ENCODE measurements at regions not wholly inside any gene's neighbourhood (a gene's known extent, or its start where the extent isn't known, plus 50 kb on each side); places are given as distances from the start of the nearest gene placed in this dataset.

DNA sequence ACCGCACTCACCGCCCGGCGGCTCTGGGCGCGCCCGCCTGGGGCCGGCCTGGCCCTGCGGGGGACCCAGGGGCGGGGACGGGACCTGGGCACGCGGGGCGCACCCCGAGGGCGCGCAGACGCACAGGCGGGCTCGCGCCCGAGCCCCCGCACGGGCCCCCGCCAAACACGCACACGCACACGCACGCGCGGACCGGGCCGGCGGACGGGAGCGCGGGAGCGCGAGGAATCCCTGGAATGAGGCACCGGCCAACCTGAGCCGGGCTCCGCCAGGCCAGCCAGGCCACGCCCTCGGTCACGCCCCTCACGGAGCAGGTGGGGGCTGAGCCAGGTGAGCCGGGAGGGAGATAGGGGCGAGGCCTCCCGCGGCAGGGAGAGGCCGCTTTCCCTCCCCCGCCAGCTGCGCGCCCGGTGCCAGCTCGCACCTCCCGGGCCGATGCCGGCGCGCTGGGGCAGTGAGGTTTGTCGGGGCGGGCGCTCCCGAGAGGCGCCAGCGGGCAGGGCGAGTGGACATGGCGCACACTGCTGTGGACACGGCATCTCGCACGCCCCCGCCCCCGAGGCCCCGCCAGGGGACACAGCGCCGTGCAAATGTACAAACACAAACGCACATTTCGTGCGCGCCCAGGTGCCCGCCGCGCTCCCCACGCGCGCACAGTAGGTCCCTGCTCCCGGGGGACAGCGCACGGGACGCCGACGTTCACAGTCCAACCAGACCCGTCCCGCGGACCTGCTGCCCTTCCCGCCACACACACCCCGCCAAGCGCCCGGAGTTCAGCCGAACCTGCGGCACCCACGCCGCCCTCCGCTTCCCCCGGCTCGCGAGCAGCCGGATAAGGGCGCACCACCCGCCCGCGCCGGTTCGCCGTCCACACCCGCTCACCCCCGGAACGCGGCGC, 75.9 kb upstream of the VGLL4 start:
- TF ChIP-seq, protein P1, sequence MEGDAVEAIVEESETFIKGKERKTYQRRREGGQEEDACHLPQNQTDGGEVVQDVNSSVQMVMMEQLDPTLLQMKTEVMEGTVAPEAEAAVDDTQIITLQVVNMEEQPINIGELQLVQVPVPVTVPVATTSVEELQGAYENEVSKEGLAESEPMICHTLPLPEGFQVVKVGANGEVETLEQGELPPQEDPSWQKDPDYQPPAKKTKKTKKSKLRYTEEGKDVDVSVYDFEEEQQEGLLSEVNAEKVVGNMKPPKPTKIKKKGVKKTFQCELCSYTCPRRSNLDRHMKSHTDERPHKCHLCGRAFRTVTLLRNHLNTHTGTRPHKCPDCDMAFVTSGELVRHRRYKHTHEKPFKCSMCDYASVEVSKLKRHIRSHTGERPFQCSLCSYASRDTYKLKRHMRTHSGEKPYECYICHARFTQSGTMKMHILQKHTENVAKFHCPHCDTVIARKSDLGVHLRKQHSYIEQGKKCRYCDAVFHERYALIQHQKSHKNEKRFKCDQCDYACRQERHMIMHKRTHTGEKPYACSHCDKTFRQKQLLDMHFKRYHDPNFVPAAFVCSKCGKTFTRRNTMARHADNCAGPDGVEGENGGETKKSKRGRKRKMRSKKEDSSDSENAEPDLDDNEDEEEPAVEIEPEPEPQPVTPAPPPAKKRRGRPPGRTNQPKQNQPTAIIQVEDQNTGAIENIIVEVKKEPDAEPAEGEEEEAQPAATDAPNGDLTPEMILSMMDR (IDR thresholded peaks at IDR 0.05; ENCODE audit: insufficient read depth, low read length) = no peak
- peak; percentile 60 for DNase-seq (ENCODE audit: low read depth)
- peak overlapping the region; percentile 84 for H3K4me3 ChIP-seq (ENCODE audit: low read depth, low read length)

DNA sequence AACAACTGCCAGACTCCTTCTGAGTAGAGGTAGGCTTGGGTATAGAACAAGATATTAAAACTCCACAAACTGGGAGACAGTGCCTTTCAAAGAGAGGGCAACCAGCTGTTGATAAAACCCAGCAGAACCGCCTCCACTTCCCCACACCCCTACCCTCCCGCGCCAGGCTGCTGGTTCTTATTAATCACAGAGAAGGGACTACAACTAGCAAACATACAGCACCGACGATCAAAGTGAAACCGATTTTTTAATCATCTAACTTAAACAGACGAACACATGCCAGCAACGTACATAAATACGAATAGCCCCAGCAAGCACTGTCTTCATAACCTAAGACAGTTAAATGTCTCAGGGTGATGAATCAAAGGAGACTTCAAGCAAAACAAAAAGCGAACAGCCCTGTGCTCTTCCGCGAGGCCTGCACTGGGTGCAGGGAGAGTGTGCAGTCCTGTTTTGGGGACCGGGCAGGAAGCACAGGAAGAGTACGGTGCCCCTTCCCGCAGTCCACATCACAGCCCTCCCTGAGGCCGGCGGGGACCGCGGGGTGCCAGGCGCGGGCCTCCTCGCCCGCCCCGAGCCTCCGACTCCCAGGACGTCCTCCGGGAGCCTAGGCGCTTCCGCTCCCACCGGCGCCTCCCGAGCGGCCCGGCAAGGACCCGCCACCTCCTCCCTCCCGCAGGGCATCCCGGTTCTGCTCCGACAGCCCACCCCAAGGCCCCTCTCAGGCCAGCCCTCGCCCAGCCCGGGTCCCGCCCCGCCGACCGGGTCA, 75.1 kb upstream of the VGLL4 start:
- peak overlapping the region; percentile 84 for H3K4me3 ChIP-seq (ENCODE audit: low read depth, low read length)
- TF ChIP-seq, protein P1 (IDR thresholded peaks at IDR 0.05; ENCODE audit: insufficient read depth, low read length) = no peak
- peak; percentile 66 for DNase-seq (ENCODE audit: low read depth)

DNA sequence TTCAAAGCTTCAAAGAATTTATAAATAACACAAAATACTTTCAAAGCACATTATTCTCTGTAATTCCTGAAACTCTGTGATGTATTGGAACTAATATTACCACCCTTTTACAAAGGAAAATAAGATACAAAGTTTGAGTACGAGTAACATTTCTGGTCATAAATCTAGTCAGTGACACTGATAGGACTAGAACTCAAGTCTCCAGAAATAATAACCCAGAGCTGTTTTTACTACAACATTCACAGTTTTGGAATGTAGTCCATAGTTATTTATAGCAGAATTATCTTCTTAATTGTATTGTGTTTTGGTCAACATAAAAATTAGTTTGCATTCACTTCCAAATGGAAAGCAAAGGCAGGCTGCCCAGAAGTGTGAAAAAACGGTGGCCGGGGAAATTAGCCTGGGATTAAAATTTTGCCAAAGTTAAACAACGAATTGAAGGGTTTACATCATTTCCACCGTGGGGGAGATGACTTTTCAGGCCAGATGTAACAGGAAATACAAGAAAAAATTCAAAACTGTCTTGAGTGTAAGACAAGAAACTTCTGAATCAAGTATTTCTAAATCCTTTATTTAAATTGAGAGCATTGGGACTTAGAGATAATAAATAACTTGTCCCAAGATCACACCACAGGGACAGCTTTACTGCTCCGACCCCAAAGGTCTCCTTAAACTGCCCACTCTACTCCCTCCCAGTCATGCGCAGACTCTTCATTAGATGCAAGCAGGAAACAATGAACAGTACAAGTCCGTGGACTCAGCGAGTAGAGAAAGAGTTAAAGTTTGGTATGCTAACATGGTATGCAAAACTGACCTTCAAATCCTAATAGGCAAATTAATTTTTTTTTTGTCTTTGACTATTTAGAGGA, 74.3 kb upstream of the VGLL4 start:
- peak; percentile 68 for DNase-seq (ENCODE audit: low read depth)
- peak overlapping the region; percentile 84 for H3K4me3 ChIP-seq (ENCODE audit: low read depth, low read length)
- TF ChIP-seq, protein P1 (IDR thresholded peaks at IDR 0.05; ENCODE audit: insufficient read depth, low read length) = no peak

DNA sequence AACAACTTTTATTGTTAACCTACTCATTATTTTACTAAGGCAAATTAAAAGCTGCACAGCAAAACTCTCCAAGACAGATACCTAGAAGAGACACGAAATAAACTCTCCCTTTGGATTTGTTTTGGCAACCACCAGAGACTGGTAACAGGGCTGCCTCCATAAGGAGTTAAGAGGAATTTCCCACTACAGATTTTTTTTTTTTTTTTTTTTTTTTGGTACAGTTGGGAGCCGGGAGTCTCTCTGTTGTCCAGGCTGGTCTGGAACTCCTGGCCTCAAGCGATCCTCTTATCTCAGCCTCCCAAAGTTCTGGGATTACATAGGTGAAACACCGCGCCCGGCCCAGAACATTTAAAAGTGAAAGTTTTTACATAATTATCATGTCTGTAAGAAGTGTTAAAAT, 73.6 kb upstream of the VGLL4 start:
- TF ChIP-seq, protein P1 (IDR thresholded peaks at IDR 0.05; ENCODE audit: insufficient read depth, low read length) = no peak
- peak overlapping the region; percentile 84 for H3K4me3 ChIP-seq (ENCODE audit: low read depth, low read length)
- DNase-seq (ENCODE audit: low read depth) = peak; percentile 66

DNA sequence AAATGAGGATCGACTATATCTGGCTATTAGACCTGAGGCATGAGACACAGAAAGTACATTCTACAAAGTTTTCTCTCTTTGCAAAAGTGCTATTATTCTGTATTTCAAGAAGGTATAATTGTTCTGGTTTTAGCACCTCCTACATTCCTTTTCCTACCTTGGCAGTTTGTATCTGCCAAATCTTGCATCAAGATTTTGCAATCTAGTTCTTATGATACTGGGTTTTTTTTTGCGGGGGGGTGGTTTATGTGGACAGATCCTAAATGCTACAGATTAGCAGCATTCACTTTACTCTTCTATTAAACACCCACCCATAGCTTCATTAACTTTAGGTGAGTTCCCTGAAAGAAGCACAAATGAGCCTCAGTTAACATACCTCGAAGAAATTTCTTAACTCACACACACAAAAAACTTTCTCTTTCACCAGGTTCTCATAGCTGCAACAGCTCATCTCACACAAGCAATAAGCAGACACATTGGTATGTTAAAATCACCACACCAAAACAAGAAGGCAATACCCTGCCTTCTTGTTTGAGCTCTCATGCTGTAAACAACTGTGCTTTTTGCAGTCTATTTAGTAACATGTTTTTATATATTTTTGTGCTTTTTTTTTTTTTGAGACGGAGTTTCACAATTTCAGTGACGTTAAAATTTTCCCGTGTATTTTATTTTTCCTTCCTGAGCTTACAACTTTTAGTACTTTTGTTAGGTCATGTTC, 73.0 kb upstream of the VGLL4 start:
- peak; percentile 39 for DNase-seq (ENCODE audit: low read depth)
- TF ChIP-seq, protein P1 (IDR thresholded peaks at IDR 0.05; ENCODE audit: insufficient read depth, low read length) = no peak
- H3K4me3 ChIP-seq (ENCODE audit: low read depth, low read length) = peak overlapping the region; percentile 84

DNA sequence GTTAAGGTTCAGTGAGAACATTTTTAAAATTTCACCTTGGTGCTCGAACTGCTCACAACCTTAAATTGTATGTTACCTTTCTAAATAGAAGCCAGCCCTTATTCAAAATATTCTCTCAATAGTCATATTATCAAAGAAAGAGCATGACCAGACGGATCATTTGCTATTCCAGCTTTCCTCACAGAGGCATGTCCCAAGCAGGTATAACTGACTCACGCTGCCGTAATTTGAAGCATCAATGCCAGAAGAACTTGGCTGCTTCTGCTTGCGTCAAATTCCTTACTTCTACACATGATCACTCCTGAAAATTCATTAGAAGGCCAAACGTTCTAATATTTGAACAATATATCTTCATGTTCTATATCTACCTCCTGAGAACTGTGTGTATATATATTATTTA, 69.5 kb upstream of the VGLL4 start:
- H3K4me3 ChIP-seq (ENCODE audit: low read depth, low read length) = no peak overlapping the region

More for the DNA sequence above, 69.5 kb upstream of the VGLL4 start:
- TF ChIP-seq, protein P1 (IDR thresholded peaks at IDR 0.05; ENCODE audit: insufficient read depth, low read length) = no peak
- DNase-seq (ENCODE audit: low read depth) = no peak

All from fibroblast of the aortic adventitia (primary cell).